AG04449 (cell line): ENCODE measurements at regions not wholly inside any gene's neighbourhood (a gene's known extent, or its start where the extent isn't known, plus 50 kb on each side); places are given as distances from the start of the nearest gene placed in this dataset.

Experiments
- CTCF ChIA-PET: fragments of 350-600 bp; formaldehyde crosslinking; extraction: SDS; loops from one replicate; lab custom pipeline; 2021; ENCODE audit warnings: antibody characterized with exemption; lab: Yijun Ruan, JAX
- POLR2A ChIA-PET: fragments of 400-600, 350-600 bp; formaldehyde crosslinking; extraction: SDS; loops from one replicate; lab custom pipeline; 2020; ENCODE audit warnings: antibody characterized with exemption, inconsistent platforms; lab: Yijun Ruan, JAX
- DNase-seq: peaks from one replicate; pipeline ENCODE4 v3.0.0-alpha.2; 2010; ENCODE audit warnings: low read depth, low spot score
- H3K4me3 ChIP-seq: 2 replicates; pipeline ENCODE4 v1.5.1; 2011; ENCODE audit warnings: low read depth, mild to moderate bottlenecking, control low read depth, low read length
- CTCF ChIP-seq: IDR thresholded peaks from one replicate; pipeline ENCODE4 v1.5.1; 2011; ENCODE audit warnings: mild to moderate bottlenecking, moderate library complexity, low read length, control low read depth, inconsistent platforms; ENCODE audit not compliant: insufficient read depth; ENCODE audit errors: missing control alignments

GRCh38 chr7:41756650-41757182 lies 53.8 kb upstream of the INHBA start:
- no peak for DNase-seq
- TF ChIP-seq CTCF = no peak
- CTCF ChIA-PET = no interaction called here
- POLR2A ChIA-PET = no interaction called here
- no peak overlapping the region for H3K4me3 ChIP-seq

GRCh38 chr7:41755096-41755495 lies 52.2 kb upstream of the INHBA start:
- H3K4me3 ChIP-seq = no peak overlapping the region
- no peak for DNase-seq
- ChIA-PET POLR2A (no interaction called here), CTCF (interaction anchor here (0.8 kb wide), 1 partner anchor 9 kb away, joined by 3 read pairs; no protein-coding TSS in a partner anchor)
- no peak for TF ChIP-seq CTCF

- TF ChIP-seq CTCF = no peak
- H3K4me3 ChIP-seq = no peak overlapping the region
- no peak for DNase-seq
- CTCF ChIA-PET = interaction anchor here (0.8 kb wide), 1 partner anchor 8 kb away, joined by 3 read pairs; no protein-coding TSS in a partner anchor
- POLR2A ChIA-PET = no interaction called here
Measured at GRCh38 chr7:41754046-41754445, 51.2 kb upstream of the INHBA start.
